HG03558 (cell line): ENCODE measurements at regions not wholly inside any gene's neighbourhood (a gene's known extent, or its start where the extent isn't known, plus 50 kb on each side); places are given as distances from the start of the nearest gene placed in this dataset.

Source experiments
- ATAC-seq: cut with Tn5 transposase; IDR thresholded peaks from one replicate; pipeline ENCODE4 v1.9.1; 2021; ENCODE audit warnings: moderate number of reproducible peaks; ENCODE audit not compliant: unreplicated experiment; ENCODE audit errors: extremely low read depth

DNA sequence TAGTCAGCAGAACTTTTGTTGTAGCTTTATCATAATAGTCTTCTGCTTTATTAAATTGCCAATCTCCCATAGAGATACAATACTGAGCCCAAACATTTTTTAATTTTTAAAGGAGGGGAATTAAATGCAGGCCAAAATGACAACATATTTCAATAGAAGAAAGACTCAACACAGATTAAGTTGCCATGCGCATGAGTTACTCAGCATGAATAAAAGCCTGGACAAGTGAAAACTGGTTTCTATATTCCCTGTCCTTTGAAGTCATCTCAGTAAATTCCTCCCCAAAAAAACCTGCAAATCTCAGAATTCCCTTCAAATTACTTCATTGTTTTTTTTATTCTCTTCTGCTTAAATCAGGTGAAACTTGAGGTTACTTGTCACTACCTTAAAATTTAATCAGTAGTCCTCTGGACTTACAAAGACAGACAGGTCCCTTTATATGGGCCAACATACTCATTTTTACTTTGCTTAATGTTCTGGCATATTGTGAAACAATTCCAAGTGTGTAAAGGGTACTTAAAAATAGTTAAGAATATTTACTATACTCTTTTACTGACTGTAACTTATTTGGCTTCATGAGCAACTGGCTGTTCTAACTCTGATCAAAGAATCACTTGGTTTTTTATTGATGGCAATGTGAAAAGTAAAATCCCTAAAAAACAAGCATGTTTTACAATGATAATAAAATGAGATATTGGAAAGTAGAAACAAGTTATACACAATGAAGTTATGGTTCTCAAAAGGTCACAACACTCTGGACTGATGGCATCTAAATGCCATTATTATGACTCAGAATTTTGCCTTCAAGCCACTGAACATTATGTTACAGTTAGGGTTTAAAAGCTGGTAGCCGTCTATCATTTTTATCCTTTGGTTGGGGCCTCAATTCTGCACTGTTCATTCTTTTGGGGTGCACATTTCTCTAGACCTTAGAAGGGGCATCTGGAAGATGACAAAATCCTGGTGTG is 49.9 kb upstream of the COL21A1 start:
- no peak for ATAC-seq
